HG03571 (cell line): ENCODE measurements at regions not wholly inside any gene's neighbourhood (a gene's known extent, or its start where the extent isn't known, plus 50 kb on each side); places are given as distances from the start of the nearest gene placed in this dataset.
"Not testable (repeated sequence)": the region's sequence is repeated elsewhere in the genome, so short reads cannot be mapped to it uniquely, and the experiment has no call there.

Source experiments
- ATAC-seq: cut with Tn5 transposase; IDR thresholded peaks from one replicate; pipeline ENCODE4 v1.9.1; 2021; ENCODE audit not compliant: unreplicated experiment

DNA sequence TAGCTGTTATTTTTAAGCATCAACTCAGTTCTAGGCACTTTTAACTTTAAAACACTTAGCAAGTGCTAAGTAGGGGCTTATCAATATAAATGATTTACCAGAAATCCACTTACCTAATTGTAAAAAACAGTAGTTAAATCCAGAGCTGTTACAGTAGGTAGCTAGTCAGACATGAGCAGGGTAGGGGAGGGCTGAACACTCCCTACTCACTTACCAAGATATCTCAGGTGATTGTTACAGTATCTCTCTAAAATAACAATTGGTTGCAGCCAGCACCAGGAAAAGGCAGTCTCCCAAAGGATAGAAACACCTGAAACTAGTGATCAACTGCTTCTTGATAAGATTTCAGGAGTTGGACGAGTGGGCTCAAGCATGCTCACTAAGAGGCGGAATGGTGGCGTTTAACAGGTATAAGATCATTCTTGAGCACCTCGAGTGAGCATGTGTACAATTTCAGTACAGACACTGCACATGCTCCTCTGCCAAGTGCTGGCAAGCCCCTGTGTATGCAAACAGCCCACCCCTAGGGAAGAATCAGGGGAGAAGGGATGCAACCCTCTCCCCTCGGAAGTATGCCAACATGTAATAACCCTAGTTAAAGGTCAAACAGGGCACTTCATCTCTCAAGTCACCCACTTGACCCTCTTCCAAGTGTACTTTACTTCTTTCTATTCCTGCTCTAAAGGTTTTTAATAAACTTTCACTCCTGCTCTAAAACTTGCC is 1113.6 kb upstream of the SEL1L start:
- no peak for ATAC-seq

DNA sequence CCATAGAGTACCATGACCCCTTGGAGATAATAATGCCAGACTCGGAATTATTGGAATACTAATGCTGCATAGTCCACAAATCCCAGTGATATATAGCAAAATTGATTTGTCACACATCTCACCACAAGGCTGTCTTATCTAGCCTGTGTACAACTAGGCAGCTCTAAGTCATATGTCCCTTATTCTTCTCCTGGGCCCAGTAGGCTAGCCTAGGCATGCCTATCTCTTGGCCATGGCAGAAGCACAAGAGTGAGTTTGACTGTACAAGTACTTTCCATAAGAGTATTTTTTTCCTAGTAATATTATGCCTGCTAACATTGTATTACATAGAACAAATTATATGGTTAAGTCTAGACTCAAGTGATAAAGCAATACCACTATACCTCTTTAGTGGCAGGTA is 1122.1 kb upstream of the SEL1L start:
- no peak for ATAC-seq

DNA sequence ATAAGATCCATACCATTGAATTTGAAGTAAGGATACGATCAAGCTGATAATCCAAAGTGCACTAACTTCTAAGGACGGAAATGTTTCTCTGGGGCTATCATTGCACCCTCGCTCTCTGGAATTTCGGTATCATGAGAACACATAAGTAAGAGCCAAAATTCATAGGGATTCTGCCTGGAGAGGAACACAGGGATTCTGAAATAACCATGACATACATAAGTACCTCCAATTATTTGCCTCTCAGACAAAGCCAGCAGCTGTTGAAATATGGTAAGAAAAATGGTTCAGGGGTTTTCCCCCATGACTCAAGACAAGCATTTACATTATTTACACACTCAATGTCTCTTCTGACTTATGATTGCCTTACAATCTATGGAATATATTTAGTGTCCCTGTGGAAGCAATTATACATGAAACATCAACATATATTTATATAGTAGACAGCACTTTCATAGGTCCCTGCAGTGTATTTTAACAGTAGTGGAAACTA is 1123.6 kb upstream of the SEL1L start:
- ATAC-seq: no peak

DNA sequence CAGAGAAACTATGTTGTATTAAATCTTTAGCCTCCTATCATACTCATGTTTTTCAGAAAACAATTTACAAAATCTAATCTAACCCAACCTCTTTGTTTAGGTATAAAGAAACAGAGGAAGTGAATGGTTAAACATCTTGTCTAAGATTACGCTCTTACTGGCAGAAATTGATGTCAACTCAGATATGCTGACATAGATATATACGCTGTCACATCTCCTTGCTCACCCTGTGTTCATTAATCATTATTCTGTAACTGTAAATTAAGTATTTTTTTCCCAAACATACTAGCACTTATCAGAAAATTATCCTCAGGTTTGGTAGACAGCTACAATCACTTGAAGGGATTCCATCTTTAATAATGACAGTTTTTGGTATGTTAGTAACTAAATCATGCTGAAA is 1127.6 kb upstream of the SEL1L start:
- ATAC-seq: no peak

DNA sequence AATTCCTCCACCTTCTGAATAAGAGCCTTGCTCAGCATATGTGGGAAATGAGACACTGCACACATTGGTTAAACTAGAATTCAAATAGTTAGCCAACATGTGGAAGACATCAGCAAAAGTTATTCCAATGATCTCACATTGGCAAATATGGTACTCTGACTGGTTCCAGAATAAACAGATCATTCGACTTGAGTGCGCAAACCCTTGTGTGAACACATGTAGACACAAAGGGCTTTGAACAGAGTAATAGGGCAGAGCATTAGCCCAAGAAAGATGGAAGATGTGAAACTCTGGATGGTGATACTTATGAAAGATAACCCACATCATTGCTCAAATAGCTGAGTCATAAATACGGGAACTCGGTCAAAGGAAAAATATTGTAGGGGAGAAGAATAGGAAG is 1133.4 kb upstream of the SEL1L start:
- no peak for ATAC-seq

DNA sequence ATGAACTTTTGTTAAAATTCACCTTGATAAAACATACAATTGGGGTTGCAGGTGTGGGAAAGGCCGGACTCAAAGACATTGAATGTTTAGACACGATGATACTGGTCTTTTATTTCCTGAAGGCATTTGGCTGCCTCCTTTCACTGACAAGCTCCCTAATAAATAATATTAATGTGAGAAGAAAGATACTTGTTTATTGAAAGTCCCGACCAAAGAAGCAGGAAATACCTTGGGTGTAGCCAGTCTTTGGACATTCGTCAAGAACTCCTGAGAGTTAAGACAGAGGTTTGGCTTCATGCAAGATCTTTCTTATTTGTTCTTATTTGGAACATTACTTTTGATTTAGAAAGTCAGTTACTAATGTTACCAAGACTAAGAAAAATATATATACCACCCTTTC is 1133.8 kb upstream of the SEL1L start:
- ATAC-seq: no peak

DNA sequence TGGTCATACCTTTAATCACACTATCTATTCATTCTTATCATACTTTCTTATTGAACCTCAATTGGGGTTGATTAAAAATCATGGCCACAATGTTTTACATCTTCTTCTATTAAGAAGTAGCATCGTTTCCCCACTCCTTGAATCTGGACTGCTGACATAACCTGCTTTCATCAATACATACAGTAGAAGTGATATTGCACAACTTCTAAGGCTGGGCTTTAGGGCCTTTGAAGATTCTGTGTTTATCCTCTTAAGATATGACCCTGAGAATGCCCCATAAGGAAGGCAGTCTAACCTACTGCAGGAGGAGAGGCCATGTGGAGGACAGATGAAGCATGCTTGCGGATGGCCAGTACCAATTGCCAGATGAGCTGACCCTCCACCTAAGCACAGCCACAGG is 1142.8 kb upstream of the SEL1L start:
- no peak for ATAC-seq

DNA sequence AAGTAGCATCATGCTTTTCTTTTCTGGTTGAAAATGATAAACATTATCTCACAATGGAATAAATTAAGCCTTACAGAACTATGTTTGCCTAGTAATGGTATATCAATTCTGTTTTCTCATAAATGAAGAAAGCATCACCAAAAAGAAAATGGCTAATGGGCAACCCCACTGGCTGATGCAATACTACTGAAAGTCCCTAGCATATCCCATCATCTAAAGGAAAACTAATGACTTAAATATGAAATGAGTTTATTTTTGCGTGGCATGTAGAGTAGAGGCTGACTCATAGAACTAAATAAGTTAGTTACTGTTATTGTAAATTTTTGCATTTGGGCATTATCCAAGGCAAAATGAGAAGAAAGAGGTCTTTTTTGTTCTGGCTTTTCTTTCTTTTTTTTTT is 1156.3 kb upstream of the SEL1L start:
- no peak for ATAC-seq

DNA sequence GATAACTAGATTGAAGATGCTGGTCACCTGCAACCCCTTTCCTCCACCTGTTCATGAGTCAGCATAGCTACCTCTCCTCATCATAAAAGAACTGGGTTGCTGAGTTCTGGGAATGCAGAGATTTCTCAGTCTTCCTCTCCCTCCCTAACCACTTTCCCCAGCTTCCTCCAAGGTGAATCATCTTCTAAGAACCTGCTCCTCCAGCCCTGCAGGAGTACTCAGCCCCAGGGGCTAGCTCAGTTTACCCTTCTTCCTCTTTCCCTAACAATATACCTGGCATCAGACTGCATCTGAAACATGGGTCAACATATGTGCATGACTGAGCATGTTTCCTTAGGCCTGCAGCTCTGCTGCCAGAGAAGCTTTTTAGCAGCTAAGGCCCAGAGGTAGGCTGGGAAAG is 1157.5 kb upstream of the SEL1L start:
- not testable (repeated sequence) for ATAC-seq

DNA sequence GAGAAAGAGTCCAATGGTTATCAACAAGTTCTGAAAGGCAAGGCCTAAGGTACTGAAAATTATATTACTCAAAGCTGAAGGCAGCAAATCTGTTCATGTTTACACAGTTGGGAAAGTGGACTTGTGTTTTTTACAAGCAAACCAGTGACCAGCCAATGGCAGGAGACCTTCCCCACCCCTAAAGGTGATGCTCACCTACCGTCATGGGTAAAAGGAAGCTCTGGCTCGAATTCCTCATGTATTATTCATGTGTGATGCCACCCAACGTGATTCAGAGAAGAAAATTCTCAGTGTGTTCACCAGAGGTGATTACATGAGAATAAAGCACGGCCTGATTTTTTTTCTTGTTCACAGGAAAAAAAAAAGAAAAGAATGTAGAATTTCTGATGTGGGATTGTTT is 1161.2 kb upstream of the SEL1L start:
- no peak for ATAC-seq

DNA sequence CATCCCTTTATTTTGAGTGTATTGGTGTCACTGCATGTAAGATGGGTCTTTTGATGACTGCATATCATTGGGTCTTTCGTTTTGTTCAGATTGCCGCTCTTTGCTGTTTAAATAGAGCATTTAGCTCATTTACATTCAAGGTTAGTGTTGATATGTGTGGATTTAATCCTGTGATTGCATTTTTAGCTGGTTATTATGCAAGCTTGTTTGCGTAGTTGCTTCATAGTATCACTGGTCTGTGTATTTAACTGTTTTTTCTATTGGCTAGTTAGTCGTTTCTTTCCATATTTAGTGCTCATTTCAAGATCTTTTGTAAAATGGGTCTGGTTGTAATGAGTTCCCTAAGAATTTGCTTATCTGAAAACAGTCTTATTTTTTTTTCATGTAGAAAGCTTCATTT is 1170.6 kb upstream of the SEL1L start:
- no peak for ATAC-seq

DNA sequence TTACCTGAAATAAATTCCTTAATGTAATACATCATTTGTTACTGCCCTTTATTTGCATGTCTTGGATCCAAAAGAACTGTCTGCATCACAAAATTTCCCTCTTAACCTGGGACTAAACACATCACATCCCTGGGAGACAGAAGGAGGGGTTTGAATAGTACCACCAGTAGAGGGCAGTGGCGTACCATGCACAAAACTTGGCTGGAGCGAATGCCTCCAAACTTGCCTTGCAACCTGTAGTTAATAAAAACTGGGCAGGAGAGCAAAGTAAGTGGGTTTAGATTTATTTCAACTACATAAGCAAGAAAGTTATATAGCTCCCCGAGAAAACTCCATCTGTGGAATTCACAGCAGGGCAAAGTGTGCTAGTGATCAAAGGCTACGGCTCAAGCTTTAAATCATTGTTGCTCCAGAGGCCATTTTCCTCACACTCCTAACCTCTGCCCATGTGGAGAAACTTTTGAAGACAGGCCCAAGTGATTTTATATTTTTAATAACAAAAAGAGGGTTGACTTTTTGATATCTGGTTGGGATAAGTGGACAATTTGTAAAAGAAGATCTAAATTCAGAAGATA is 1176.7 kb upstream of the SEL1L start:
- no peak for ATAC-seq

DNA sequence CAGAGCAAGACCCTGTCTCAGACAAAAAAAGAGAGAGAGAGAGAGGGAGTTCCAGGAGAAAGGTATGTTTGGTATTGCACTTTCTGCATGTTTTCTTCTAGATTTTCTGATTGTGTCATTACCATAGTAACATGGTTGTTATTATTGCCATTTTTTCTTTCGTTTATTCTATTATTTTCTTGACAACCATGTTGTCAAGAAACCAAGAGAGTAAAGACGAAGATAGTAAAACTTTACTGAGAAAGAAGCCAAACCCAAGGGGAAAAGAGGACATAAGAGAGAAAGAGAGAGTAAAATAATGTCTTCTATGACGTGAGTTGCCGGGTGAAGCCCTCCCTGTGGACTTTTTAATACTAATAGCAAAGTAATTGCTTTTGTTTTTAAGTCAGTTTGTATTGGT is 1186.0 kb upstream of the SEL1L start:
- no peak for ATAC-seq

DNA sequence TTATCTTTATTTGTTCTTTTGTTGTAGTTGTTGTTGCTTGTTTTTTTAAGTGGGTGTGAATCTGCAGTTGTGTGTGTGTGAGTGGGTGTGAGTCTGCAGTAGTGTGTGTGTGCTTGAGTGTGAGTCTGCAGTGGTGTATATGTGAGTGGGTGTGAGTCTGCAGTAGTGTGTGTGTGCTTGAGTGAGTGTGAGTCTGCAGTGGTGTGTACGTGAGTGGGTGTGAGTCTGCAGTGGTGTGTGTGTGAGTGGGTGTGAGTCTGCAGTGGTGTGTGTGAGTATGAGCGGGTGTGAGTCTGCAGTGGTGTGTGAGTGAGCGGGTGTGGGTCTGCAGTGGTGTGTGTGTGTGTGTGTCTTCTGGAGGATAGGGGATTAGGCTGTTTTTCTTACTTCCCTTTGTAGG is 1186.8 kb upstream of the SEL1L start:
- no peak for ATAC-seq

DNA sequence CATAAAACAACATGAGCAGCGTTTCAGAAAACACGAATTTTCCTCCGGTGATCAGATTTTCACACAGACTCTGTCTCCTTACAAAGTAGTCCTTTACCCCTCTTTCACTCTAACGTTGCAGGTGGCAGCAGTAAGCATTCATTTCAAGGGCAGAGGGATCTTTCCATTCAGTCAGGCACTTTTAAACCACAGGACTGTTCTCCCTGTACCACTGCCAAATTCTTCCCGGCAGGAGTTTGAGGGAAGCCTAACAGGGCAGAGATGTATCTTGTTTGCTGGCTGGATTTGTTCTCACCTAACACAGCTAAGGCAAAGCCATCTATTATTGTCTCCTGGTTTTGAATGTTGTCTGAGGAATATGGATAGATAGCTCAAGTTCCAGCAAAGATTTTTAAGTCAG is 1187.3 kb upstream of the SEL1L start:
- ATAC-seq: no peak

DNA sequence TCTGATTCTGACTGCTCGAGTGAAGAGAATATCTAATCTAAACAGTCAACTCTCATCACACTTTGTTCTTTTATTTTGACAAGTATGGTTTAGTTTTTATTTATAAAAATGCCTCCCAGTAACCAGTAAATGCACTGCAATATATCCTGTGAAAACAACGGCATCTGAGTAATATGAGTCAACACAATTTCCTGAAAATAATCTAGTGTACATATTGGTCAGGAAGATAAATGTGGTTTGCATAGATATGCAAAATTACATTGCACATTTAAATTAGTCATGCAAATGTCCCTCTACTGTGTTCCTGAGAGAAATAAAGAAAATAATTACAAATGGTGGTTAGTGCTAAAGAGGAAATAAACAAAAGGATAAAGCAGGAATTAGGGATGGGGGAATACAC is 1190.7 kb upstream of the SEL1L start:
- no peak for ATAC-seq

DNA sequence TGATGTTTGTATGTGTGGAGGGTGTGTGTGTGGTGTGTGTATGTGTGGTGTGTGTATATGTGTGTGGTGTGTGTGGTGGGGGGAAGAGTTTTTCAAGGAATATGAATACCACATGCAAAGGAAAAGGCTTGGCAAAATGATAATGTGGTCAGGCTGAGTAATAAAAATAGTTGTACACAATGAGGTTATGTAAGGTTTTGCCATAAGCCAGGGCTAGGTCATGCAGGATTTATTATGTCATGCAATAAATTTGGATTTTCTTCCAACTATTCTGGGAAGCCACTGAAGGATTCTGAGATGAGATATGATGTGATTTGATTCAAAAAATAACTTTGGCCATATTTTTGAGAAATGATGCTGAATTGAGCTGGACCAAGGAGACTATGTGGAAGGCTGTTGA is 1191.6 kb upstream of the SEL1L start:
- ATAC-seq: no peak

DNA sequence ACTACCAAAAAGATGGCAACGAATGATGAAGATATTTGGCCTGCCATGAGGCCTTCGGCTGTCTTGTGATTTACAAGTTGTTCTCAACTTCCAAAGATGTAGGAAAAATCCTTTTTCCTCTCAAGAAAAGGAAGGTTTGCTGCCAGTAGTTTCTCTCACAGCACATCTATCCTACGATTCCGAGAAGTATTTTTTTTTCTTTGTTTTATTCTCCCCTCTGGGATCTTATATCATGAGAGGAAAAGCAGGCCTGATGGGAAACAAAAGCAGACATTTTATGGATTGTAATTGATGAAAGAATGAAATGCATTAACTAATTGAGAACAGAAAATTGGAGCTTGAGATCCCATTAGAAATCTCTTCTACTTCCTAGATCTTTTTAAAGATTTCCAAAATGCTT is 1197.9 kb upstream of the SEL1L start:
- ATAC-seq: no peak

DNA sequence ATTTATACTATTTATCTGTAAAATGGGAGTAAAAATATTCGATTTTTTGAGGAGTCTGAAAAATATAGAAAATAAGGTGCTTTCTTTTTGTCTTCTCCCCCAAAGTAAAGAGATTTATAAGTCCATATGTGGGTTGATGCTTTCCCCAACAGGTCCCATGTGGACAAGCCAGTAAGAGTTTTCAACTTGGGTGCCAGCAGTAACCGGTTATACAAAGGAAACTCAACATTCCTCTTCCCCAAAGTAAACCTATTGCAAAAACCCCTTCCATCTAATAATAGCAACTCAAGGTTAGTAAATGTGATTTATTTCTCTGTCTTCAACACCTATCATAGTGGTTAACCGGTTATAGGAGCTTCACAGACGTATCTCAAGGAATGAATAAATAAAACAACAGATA is 1206.9 kb upstream of the SEL1L start:
- ATAC-seq: no peak

DNA sequence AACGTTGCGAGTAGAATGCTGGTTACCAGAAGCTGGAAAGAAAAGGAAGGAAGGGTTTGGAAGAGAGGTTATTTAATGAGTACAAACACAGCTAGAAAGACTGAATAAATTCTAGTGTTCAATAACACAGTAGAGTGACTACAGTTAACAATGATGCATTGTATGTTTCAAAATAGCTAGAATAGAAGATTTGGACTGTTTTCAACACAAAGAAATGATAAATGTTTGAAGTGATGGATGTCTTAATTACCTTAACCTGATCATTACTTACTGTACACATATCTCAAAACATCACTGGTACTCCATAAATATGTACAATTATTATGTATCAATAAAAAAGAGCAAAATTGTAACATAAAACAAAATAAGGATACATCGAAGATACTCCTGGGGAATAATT is 1221.8 kb upstream of the SEL1L start:
- ATAC-seq: no peak

DNA sequence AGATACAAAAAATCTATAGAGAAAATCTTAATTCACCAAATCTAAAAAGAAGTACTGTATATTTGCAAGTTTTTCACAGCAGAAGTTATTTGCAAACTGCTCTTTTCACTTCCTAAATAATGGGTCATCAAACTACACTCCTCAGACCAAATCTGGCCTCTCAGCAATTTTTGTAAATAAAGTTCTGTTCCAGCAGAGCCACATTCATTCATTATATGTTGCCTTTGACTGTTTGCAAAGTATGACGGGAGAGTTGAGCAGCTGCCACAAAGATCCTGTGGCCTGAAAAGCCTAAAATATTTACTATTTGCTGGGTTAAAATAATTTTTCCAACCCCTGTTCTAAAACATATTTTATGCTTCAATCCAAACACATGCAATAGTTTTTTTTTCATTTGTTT is 1222.3 kb upstream of the SEL1L start:
- ATAC-seq: no peak

DNA sequence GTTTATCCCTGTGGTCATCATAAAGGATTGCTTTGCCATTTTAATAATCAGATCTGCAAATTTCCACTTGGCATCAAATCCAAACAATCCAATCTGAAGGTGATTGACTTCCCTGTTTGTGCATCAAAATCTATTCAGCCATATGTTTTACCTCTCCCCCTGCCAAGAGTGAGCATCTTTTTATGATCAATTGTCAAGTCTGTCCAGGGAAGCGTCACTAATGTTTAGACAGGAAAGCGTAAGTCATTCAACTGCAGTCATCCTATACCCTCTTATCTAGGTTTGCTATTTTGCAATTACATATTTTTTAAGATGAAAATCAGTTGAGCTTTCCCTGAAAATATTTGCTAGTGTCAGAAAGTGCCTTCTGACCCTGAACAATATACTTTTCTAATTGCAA is 1224.1 kb upstream of the SEL1L start:
- ATAC-seq: no peak

DNA sequence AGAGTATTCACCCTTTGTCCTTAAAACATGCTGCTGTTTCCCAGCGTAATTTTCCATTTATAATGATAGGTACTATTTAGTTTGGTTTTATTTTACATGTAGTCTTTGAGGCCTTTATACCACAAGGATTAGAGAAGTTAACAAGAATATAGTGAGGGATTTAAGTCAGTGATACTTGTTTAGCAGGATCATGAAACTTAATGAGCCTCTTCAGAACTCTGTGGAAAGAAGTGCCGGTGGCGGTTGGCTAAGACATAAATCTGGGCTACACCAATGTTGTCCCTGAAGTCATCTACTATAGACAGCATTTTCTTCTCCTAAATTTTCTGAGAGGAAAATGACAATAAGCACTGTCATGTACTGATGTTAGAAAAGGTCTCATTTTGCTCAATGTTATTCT is 1226.0 kb upstream of the SEL1L start:
- ATAC-seq: no peak
